Fibroblast of the aortic adventitia (primary cell): ENCODE measurements at regions not wholly inside any gene's neighbourhood (a gene's known extent, or its start where the extent isn't known, plus 50 kb on each side); places are given as distances from the start of the nearest gene placed in this dataset.

Experiments
- DNase-seq: peaks from one replicate; pipeline ENCODE4 v3.0.0-alpha.2; 2010; ENCODE audit warnings: low read depth
- H3K4me3 ChIP-seq: 2 replicates; pipeline ENCODE4 v1.5.1; 2011; ENCODE audit warnings: low read depth, mild to moderate bottlenecking, control low read depth, low read length, moderate library complexity
- CTCF ChIP-seq: IDR thresholded peaks from 2 replicates; pipeline ENCODE4 v1.5.1; 2011; ENCODE audit warnings: mild to moderate bottlenecking, low read length, control low read depth, inconsistent platforms; ENCODE audit not compliant: insufficient read depth

GRCh38 chr9:16275795-16276624 lies 594.5 kb downstream of the BNC2 start:
- no peak for TF ChIP-seq CTCF
- no peak for DNase-seq
- H3K4me3 ChIP-seq: no peak overlapping the region

GRCh38 chr9:16276866-16277265 lies 593.6 kb downstream of the BNC2 start:
- no peak overlapping the region for H3K4me3 ChIP-seq
- DNase-seq: no peak
- TF ChIP-seq CTCF: no peak

GRCh38 chr9:16277471-16277960 lies 593.0 kb downstream of the BNC2 start:
- H3K4me3 ChIP-seq: no peak overlapping the region
- TF ChIP-seq CTCF: no peak
- DNase-seq: no peak

- no peak for TF ChIP-seq CTCF
- DNase-seq: peak; percentile 38
- H3K4me3 ChIP-seq: no peak overlapping the region
Observed at GRCh38 chr9:16278326-16278999, 592.0 kb downstream of the BNC2 start.

GRCh38 chr9:16281707-16282106 lies 588.8 kb downstream of the BNC2 start:
- H3K4me3 ChIP-seq: no peak overlapping the region
- no peak for TF ChIP-seq CTCF
- no peak for DNase-seq

GRCh38 chr9:16282216-16282615 lies 588.3 kb downstream of the BNC2 start:
- TF ChIP-seq CTCF: no peak
- DNase-seq: peak; percentile 58
- H3K4me3 ChIP-seq: no peak overlapping the region
